Neural crest cell (in vitro differentiated cells): ENCODE measurements at regions not wholly inside any gene's neighbourhood (a gene's known extent, or its start where the extent isn't known, plus 50 kb on each side); places are given as distances from the start of the nearest gene placed in this dataset.

Experiments
- DNase-seq: peaks from one replicate; pipeline ENCODE4 v3.0.0; 2021; ENCODE audit warnings: low read depth, mixed read lengths, low spot score
- H3K27ac Mint-ChIP-seq: one replicate; pipeline ENCODE4 v1.8.0; 2021; ENCODE audit warnings: mild to moderate bottlenecking, mixed read lengths; ENCODE audit not compliant: unreplicated experiment
- H3K27me3 Mint-ChIP-seq: 2 replicates; pipeline ENCODE4 v1.8.0; 2021; ENCODE audit warnings: low read depth, mild to moderate bottlenecking, mixed read lengths
- H3K36me3 Mint-ChIP-seq: 2 replicates; pipeline ENCODE4 v1.8.0; 2021; ENCODE audit warnings: low read depth, mild to moderate bottlenecking, mixed read lengths
- H3K4me1 Mint-ChIP-seq: 2 replicates; pipeline ENCODE4 v1.8.0; 2021; ENCODE audit warnings: mixed read lengths
- H3K4me3 Mint-ChIP-seq: one replicate; pipeline ENCODE4 v1.8.0; 2021; ENCODE audit warnings: mild to moderate bottlenecking, mixed read lengths
- H3K9me3 Mint-ChIP-seq: 2 replicates; pipeline ENCODE4 v1.8.0; 2021; ENCODE audit warnings: mixed read lengths
- CTCF ChIP-seq: fragments of 200-600 bp; sonication (generic); conservative IDR thresholded peaks from 2 replicates; pipeline ENCODE4 v1.5.0; 2021; ENCODE audit warnings: antibody characterized with exemption, mild to moderate bottlenecking

GRCh38 chr11:44403176-44403575, 93.2 kb upstream of the ALX4 start:
- DNase-seq: no peak

GRCh38 chr11:44403587-44404273, 93.8 kb upstream of the ALX4 start:
- no peaks in the 10 kb centered on the region for H3K9me3 Mint-ChIP-seq
- H3K27ac Mint-ChIP-seq: no peak overlapping the region
- TF ChIP-seq CTCF: no peak
- H3K36me3 Mint-ChIP-seq: no peaks in the 10 kb centered on the region
- peaks cover 10% of the 10 kb centered on the region for H3K27me3 Mint-ChIP-seq
- no peak overlapping the region for H3K4me3 Mint-ChIP-seq
- peaks cover 3% of the 10 kb centered on the region for H3K4me1 Mint-ChIP-seq
- DNase-seq: no peak

More at GRCh38 chr11:44403176-44403575, 93.2 kb upstream of the ALX4 start:
- Mint-ChIP-seq H3K27ac (no peak overlapping the region), H3K9me3 (no peaks in the 10 kb centered on the region), H3K4me1 (peaks cover 3% of the 10 kb centered on the region), H3K36me3 (no peaks in the 10 kb centered on the region), H3K27me3 (peaks cover 7% of the 10 kb centered on the region), H3K4me3 (no peak overlapping the region)
- no peak for TF ChIP-seq CTCF

- no peaks in the 10 kb centered on the region for H3K9me3 Mint-ChIP-seq
- DNase-seq: no peak
- no peak for TF ChIP-seq CTCF
Measured at GRCh38 chr11:44404301-44404700, 94.4 kb upstream of the ALX4 start.

GRCh38 chr11:44404736-44405395, 94.9 kb upstream of the ALX4 start:
- peaks cover 17% of the 10 kb centered on the region for H3K27me3 Mint-ChIP-seq
- no peak for TF ChIP-seq CTCF
- no peaks in the 10 kb centered on the region for H3K36me3 Mint-ChIP-seq
- H3K27ac Mint-ChIP-seq: no peak overlapping the region
- H3K4me1 Mint-ChIP-seq: peaks cover 3% of the 10 kb centered on the region
- DNase-seq: no peak
- no peaks in the 10 kb centered on the region for H3K9me3 Mint-ChIP-seq
- no peak overlapping the region for H3K4me3 Mint-ChIP-seq

More at GRCh38 chr11:44404301-44404700, 94.4 kb upstream of the ALX4 start:
- Mint-ChIP-seq H3K27ac (no peak overlapping the region), H3K36me3 (no peaks in the 10 kb centered on the region), H3K4me1 (peaks cover 3% of the 10 kb centered on the region), H3K27me3 (peaks cover 12% of the 10 kb centered on the region), H3K4me3 (no peak overlapping the region)

- DNase-seq: no peak
- H3K36me3 Mint-ChIP-seq: no peaks in the 10 kb centered on the region
- no peak overlapping the region for H3K4me3 Mint-ChIP-seq
- H3K4me1 Mint-ChIP-seq: peaks cover 3% of the 10 kb centered on the region
- no peak for TF ChIP-seq CTCF
- peaks cover 29% of the 10 kb centered on the region for H3K27me3 Mint-ChIP-seq
- no peak overlapping the region for H3K27ac Mint-ChIP-seq
- peaks cover 6% of the 10 kb centered on the region for H3K9me3 Mint-ChIP-seq
Measured at GRCh38 chr11:44407211-44407996, 97.5 kb upstream of the ALX4 start.
